GM19452 (cell line): ENCODE measurements at regions not wholly inside any gene's neighbourhood (a gene's known extent, or its start where the extent isn't known, plus 50 kb on each side); places are given as distances from the start of the nearest gene placed in this dataset.
"Not testable (repeated sequence)": the region's sequence is repeated elsewhere in the genome, so short reads cannot be mapped to it uniquely, and the experiment has no call there.

Experiments used
- ATAC-seq: cut with Tn5 transposase; IDR thresholded peaks from one replicate; pipeline ENCODE4 v1.9.1; 2021; ENCODE audit not compliant: unreplicated experiment

DNA sequence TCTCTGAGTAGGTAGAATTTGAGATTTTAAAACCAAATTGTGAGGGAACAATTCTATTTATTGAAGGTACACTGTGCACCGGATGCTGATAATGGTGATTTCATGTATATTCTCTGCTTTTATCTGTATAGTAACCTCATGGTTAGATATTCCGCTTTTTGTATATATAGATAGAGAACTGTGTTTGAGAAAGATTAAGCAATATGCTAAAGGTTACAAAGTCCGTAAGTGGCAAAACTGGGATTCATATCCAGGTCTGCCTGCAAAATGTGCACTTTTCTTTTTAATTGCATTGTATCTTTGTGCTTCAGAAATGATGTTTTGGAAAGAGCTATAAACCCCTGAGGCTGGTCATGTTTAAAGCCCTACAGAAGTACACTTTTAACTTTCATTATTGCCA is 635.4 kb upstream of the NECTIN3 start:
- ATAC-seq = no peak

DNA sequence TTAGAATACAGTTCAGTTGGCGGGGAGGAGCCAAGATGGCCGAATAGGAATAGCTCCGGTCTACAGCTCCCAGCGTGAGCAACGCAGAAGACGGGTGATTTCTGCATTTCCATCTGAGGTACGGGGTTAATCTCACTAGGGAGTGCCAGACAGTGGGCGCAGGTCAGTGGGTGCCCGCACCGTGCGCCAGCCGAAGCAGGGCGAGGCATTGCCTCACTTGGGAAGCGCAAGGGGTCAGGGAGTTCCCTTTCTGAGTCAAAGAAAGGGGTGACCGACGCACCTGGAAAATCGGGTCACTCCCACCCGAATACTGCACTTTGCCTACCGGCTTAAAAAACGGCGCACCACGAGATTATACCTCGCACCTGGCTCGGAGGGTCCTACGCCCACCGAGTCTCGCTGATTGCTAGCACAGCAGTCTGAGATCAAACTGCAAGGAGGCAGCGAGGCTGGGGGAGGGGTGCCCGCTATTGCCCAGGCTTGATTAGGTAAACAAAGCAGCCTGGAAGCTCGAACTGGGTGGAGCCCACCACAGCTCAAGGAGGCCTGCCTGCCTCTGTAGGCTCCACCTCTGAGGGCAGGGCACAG is 631.5 kb upstream of the NECTIN3 start:
- not testable (repeated sequence) for ATAC-seq

DNA sequence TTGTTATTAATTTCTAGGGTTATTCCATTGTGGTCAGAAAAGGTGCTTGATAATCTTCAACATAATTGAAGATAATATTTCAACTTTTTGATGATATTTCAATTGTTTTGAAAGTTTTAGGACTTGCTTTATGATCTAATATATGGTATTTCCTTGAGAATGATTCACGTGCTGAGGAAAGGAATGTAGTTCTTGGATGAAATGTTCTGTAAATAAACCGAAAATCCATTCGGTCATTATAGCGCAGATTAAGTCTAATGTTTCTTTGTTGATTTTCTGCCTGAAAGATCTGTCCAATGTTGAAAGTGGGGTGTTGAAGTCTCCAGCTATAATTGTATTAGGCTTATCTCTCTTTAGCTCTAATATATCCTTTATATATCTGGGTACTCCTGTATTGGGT is 617.5 kb upstream of the NECTIN3 start:
- ATAC-seq = no peak

DNA sequence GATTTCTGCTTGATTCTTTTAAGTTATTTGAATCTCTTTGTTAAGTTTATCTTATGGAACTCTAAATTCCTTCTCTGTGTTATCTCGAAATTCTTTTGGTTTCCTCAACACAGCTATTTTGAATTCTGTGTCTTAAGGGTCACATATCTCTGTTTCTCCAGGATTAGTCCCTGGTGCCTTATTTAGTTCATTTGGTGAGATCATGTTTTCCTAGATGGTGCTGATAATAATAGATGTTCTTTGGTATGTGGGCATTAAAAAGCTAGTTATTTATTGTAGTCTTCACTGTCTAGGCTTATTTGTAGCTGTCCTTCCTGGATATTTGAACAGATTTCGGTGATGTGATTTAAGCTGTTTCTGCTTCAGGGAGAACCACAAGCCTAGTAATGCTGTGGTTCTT is 615.6 kb upstream of the NECTIN3 start:
- ATAC-seq = no peak

DNA sequence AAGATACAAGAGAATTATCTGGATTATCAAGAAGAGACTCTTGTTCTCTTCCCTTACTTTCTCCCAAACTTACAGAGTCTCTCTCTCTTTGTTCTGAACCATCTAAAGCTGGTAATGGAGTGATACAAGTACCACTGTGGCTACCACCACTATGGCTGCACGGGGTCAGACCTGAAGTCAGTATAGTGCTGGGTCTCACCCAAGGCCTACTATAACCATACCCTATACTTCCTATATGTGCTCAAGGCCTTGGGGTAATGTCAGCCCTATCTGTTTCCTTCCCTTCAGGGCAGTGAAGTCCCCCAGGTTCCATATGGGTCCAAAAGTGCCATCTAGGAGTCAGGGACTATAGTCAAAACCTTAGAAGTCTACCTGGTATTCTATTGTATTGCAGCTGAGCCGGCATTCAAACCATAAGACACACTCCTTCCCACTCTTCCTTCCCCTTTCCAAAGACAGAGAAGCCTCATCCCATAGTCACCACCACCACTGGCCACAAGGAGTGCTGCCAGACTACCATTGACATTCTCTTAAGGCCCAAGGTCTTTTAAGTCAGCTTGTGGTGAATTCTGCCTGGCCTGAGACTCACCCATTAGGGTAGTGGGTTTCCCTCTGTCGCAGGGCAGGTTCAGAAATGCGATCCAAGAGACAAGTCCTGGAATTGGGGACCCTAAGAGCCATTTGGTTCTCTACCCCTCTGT is 615.0 kb upstream of the NECTIN3 start:
- ATAC-seq = no peak

DNA sequence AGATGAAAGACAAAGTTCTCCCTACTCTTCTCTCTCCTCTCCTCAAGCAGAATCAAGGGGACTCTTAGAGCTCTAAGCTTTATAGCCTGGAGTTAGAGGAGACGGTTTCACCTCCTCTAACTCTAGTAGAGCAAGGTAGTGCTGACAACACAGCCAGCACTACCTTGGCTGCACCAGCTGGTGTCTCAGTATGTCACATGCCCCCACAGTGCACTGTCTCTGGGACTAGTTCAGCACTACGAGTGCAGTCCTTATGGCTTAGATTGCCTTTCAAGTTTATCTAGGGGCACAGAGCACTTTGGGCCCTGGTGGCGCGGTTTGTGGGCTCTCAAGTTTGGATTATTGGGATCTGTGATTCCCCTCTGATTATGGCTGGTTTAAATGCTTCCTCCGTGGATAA is 614.1 kb upstream of the NECTIN3 start:
- no peak for ATAC-seq

DNA sequence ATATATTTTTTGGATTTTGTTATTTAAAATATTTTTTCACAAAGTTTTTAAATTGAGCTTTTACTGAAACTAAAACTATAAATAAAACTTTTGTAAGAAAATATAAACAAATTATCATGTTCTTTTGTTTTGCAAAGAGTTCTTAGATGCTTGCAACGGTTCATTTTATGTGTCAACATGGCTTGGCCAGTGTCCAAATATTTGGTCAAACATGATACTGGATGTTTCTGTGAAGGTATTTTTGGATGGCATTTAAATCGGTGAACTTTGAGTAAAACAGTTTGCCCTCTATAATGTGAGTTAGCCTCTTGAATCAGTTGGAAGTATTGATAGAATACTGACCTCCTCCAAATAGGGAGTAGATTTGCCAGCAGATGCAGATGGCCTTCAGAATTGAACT is 612.6 kb upstream of the NECTIN3 start:
- ATAC-seq = no peak

DNA sequence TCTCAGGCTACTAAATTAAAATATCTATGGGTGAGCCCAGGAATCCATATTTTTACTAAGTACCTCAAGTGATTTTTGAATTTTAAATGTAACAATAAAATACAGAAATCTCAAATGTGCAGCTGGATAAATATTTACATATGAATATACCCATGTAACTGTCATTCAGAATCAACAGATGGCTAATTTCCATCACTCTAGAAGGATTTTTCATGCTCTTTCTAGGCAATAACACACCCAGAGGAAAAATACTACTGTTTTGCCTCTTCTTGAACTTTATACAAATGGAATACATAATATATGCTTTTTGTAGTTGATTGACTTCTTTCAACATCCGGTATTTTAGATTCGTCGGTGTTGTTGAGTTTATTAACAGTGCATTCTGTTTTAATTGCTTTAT is 601.3 kb upstream of the NECTIN3 start:
- ATAC-seq = no peak

DNA sequence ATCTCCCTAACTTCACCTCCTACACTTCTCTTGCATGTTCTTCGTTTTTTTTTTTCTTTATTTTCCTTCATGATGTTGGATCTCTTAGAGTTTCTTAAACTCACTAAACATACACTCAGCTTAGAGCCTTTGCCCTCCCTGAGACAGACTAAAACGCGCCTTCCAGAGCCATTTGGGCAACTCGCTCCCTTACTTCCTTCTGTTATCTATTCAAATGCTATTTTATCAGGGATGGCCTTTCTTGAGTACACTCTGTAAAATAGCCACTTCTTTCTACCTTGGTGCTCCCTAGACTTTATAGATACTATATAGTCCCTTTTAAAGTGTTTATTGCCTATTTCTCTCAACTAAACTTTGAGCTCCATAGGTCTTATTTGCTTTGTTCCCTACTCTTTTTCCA is 598.2 kb upstream of the NECTIN3 start:
- no peak for ATAC-seq

DNA sequence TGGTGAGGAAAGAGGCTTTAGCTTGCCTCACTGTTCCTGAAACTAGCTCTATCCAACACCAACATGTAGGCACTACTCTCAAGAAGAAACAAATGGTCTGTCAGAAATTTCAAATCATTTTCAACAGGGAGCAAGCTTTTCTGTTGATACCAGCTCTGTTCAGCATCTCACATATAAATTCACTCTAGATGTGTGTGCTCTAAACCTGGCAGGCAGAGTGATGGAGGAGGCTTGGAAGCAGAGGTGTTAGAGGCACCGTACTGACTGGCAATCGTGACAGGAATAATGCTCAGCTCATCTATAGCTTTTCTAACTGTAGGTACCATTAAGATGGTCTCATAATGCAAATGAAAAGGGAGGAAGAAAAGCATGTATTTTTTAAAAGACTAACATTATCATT is 597.2 kb upstream of the NECTIN3 start:
- no peak for ATAC-seq

DNA sequence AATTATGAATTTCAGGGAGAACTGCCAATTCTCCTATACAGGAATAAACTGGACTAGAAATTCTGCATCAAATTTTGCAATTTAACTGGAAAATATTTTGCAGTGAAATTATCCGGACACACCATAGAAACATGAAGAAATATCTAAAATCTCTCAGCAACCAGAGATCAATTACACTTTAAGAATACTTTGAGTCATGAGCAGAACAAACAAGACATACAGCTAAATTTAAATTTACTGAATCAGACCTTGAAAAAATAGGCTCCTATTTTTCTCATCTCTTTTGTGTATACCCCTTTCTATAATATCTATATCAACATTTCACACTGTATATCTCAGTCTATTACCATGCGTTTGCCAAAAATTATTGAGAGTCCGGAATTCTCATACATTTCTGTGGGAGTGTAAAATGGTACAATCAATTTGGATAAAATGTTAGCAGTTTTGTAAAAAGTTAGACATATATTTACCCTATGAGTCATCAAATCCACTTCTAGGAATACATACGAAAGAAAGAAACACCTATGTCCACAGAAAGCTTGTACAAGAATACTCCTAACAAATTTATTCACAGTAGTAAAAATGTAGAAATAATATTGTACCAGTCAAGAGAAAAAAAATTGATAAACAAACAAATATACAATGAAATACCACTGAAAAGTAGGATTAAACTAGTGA is 593.1 kb upstream of the NECTIN3 start:
- no peak for ATAC-seq

DNA sequence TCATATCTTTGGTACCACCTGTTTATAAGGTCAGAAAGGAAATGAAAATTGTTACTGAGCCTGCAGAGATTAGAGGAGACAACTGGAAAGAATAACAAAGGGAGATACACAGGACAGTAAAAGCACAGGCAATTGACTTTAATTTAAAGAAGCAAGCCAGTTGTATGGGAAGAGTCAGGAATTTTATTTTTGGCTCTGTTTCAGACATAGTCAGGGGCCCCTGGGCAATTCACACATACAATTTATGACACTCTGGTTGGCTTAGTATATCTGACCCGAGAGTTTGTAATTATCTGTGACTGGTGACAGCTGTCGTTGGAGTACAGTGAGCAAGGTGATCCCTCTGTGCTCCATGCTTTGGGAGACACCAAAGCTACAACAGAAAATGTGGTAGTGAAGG is 591.9 kb upstream of the NECTIN3 start:
- no peak for ATAC-seq

DNA sequence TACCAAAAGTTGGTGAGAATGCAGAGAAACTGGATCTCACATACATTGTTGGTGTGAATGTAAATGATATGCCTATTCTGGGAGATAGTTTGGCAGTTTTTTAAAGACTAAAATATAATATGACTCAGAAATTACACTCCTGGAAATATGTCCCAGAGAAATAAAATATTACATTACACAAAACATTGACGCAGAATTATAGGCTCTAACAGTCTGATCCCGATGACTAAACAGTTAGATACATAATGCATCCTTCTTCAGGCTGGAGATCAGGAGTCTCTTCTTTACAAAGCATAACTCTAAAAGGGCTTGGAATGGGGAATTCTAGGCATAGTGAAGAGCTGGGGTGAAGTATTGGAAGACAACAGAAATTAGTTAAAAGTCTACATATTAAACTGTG is 586.2 kb upstream of the NECTIN3 start:
- no peak for ATAC-seq

DNA sequence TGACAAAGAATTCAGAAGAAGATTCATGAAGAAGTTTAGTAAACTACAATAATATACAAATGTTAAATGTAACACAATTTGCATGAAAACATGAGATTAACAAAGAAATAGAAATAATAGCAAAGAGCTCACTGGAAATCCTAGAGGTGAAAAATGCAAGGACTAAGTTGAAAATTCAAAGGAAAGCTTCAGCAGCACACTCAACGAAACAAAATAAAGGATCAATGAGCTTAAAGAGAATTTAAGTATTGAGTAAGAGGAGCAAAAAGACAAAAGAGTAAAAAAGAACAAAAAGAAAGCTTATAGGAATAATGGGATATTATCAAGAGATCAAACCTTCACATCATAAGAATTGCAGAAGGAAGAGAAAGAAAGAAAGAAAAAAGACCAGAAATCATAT is 583.8 kb upstream of the NECTIN3 start:
- no peak for ATAC-seq

DNA sequence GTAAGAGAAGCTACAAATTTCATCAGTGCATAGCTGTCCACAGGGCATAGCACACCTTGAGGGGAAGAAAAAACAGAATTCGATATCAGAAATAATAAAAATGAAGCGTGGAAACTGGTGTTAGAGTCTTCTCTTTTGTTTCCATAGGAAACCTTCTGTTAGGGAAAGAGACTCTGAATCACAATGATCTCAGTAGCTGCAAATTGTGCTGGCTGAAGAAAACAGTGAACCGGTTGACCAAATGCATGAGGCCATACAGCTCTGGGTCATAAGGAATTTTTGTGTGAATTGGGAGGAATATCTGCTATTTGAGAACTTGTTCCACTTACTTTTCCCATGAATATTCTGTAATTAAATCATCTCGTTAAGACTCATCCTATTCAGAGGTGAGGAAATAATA is 580.2 kb upstream of the NECTIN3 start:
- no peak for ATAC-seq

DNA sequence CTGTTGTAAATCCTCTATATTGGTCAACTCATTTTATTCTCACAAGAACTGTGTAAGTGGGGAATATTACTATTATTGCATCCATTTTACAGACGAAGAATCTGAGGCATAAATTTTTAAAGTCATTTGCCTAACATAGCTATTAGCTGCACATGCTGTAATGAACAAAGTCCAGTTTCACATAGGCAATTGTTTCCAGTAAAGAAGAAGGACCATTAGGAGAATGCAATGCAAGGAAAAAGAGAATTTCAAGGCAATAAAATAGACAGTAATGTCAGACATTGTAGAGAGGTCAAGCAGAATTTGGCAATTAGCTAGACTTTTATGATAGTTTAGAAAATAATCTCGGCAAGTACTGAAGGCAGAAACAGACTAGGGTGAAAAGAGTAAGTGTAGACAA is 578.7 kb upstream of the NECTIN3 start:
- no peak for ATAC-seq

DNA sequence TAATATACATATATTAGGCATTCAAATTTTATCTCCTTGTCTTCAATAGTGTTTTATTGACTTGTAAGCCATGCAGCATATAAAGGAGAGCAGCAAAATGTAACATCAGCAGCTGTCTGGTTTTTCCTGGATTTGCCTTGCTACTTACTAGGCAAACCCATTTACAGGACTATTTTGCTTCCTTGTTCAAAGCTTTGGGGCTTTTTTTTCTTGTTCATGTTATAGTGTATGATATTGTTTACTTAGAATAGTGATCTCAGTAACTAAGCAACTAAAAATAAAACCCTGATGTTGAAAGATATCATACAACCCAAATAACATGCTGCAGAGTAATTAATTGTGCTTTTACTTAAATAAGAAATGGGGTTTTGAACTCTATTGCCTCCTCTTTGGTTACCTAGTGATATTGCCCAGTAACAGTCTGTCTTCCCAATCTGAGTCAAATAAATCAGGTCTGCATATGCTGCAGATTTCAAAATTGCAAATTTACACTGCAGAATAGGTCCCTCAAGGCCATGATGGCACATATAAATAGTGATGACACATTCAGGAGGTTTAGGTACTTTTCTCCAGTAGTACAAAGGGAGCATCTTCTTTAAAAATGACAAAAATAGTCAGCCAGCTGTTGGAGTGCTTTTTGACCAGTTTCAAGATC is 578.1 kb upstream of the NECTIN3 start:
- no peak for ATAC-seq

DNA sequence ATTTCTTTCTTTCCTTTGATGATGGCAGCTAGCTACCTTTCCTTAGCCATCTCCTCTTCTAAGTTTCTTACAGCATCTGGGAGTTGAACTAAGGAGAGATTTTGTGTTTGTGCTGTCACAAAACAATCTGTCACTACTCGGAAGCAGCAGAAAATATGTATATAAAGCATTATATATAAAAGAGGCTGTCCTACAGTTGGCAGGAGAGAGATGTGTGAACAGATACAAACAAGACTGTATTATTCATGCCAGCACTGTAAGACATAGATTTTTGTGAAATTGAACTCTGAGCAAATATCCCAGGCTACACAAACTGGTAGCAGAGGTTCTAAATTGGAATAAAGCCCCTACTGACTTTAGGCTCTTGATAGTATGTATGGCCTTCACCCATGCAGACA is 577.5 kb upstream of the NECTIN3 start:
- no peak for ATAC-seq

DNA sequence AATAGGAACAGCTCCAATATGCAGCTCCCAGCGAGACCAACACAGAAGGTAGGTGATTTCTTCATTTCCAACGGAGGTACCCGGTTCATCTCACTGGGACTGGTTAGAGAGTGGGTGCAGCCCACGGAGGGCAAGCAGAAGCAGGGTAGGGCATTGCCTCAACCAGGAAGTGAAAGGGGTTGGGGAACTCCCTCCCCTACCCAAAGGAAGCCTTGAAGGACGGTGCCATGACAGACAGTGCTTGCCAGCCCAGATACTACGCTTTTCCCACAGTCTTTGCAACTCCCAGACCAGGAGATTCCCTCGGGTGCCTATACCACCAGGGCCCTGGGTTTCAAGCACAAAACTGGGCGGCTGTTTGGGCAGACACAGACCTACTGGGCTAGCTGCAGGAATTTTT is 576.9 kb upstream of the NECTIN3 start:
- no peak for ATAC-seq

DNA sequence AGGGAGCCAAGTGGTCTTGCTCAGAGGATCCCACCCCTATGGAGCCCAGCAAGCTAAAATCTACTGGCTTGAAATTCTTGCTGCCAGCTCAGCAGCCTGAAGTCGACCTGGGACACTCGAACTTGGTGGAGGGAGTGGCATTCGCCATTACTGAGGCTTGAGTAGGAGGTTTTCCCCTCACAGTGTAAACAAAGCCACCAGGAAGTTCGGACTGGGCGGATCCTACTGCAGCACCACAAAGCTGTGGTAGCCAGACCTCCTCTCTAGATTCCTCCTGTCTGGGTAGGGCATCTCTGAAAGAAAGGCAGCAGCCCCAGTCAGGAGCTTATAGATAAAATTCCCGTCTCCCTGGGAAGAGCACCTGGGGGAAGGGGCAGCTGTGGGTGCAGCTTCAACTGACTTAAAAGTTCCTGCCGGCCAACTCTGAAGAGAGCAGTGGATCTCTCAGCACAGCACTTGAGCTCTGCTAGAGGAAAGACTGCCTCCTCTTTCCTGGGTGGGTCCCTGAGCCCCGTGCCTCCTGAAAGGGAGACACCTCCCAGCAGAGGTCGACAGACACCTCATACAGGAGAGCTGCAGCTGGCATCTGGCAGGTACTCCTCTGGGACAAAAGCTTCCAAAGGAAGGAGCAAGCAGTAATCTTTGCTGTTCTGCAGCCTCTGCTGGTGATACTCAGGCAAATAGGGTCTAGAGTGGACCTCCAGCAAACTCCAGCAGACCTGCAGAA is 576.3 kb upstream of the NECTIN3 start:
- no peak for ATAC-seq

DNA sequence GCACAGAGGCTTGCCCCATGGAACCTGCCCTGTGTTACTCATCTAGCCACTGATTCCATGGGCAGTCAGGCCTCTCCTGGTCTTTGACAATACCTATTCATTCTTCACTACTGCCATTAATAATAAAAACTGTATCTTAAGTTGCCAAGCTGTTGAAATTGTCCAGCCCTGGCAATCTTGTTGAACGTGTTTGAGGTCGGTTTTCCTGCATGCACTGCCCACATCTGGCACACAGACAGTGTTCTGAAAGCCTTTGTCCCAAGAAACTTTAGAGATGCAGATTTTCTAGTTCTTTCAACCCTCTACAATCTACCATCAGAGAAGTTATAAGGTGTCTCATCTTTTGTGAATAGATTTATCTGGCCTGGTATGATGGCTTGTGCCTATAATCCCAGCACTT is 567.2 kb upstream of the NECTIN3 start:
- ATAC-seq = no peak
